ENCODE measurements at regions not wholly inside any gene's neighbourhood (a gene's known extent, or its start where the extent isn't known, plus 50 kb on each side); places are given as distances from the start of the nearest gene placed in this dataset.

DNA sequence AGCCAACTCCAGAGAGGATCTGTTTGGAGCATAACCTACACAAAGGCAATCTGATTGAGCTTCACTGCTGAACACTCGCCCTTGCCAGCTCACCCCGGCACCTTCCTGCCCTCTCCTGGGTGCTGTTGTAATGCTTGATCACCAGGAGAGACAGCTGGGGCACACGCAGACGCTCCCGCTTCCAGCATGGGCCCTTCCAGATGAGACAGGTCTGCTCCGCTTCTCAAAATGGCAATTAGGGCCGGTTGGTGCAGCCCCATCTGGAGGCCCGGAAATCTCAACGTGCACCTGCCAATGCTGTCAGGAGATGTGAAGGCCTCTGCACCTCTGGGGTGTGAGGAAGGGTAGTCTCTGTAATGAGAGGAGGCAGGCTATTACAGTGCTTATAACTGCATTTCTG is 206.1 kb downstream of the ABCC12 start:
- Mint-ChIP-seq H3K4me3 (no peak overlapping the region), H3K36me3 (no peaks in the 10 kb centered on the region), H3K9me3 (no peaks in the 10 kb centered on the region), H3K27ac (no peak overlapping the region), H3K27me3 (ENCODE audit: low read depth) (no peaks in the 10 kb centered on the region), H3K4me1 (no peaks in the 10 kb centered on the region)
- DNase-seq (ENCODE audit: low spot score in 2 of 2, unreplicated experiment in 2 of 2), result no peak
- TF ChIP-seq, protein P1, sequence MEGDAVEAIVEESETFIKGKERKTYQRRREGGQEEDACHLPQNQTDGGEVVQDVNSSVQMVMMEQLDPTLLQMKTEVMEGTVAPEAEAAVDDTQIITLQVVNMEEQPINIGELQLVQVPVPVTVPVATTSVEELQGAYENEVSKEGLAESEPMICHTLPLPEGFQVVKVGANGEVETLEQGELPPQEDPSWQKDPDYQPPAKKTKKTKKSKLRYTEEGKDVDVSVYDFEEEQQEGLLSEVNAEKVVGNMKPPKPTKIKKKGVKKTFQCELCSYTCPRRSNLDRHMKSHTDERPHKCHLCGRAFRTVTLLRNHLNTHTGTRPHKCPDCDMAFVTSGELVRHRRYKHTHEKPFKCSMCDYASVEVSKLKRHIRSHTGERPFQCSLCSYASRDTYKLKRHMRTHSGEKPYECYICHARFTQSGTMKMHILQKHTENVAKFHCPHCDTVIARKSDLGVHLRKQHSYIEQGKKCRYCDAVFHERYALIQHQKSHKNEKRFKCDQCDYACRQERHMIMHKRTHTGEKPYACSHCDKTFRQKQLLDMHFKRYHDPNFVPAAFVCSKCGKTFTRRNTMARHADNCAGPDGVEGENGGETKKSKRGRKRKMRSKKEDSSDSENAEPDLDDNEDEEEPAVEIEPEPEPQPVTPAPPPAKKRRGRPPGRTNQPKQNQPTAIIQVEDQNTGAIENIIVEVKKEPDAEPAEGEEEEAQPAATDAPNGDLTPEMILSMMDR (IDR thresholded peaks at IDR 0.05; ENCODE audit: unreplicated experiment), result no peak

DNA sequence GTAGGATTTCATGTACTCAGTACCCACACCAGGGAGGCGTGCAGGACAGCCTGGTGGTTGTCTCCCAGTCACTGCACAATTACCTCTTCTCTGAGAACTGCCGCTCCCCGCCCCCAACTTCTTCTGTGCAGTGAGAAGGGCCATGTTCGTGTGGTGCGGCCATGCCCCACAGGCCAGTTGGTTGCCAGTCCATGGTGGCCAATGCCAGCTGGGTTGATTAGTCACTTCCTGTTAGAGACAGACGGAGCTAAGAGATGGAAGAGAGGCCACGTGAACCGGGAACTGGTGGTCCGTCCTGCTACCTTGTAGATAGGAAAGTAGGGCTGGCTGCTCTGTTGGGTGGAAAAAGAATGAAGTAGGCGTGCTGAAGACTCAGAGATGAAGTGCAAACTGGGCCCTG is 206.5 kb downstream of the ABCC12 start:
- Mint-ChIP-seq H3K4me1 (no peaks in the 10 kb centered on the region), H3K36me3 (no peaks in the 10 kb centered on the region), H3K9me3 (no peaks in the 10 kb centered on the region), H3K4me3 (no peak overlapping the region), H3K27ac (no peak overlapping the region), H3K27me3 (ENCODE audit: low read depth) (no peaks in the 10 kb centered on the region)
- no peak for DNase-seq (ENCODE audit: low spot score in 2 of 2, unreplicated experiment in 2 of 2)
- TF ChIP-seq, protein P1 (IDR thresholded peaks at IDR 0.05; ENCODE audit: unreplicated experiment), result no peak

DNA sequence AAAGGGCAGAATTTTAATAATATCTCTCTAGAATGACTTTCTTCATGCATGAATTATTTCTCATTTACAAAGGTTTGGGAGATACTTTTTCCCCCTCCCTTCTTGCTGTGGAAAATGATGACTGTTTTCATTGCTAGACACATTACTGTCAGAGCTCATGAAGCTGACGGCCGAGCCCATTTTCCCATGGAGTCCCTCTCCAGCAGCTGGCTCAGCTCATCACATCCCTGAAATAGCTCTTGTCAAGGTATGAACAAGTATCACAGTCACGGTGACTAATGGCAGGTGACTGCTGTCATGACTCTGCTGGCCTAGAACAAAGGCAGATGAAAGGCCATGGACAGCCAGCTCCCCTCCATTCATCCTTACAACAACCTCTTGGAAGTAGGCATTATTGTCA is 208.1 kb downstream of the ABCC12 start:
- H3K27ac Mint-ChIP-seq, result no peak overlapping the region
- no peaks in the 10 kb centered on the region for H3K9me3 Mint-ChIP-seq
- H3K36me3 Mint-ChIP-seq, result no peaks in the 10 kb centered on the region
- H3K4me3 Mint-ChIP-seq, result no peak overlapping the region
- DNase-seq (ENCODE audit: low spot score in 2 of 2, unreplicated experiment in 2 of 2), result no peak
- TF ChIP-seq, protein P1 (IDR thresholded peaks at IDR 0.05; ENCODE audit: unreplicated experiment), result no peak
- H3K27me3 Mint-ChIP-seq (ENCODE audit: low read depth), result peaks cover 7% of the 10 kb centered on the region
- no peaks in the 10 kb centered on the region for H3K4me1 Mint-ChIP-seq

DNA sequence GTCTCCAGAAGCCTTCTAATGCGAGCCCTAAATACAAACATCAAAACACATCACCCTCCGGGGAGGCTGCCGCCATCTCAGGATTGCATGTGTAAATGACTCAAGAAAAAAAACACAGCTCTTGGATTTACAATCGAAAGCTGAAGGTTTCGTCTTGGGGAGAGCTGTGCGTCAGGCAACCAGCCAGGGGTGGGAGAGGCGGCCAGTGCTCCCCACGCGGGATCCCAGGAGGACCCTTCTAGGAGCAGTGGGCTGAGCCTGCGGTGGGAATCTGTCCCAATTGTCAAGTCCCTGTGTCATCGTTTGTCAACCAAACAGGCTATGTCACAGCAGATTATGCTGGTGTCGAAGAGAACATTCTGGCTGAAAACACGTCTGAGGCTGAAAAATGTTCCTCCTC is 209.7 kb downstream of the ABCC12 start:
- TF ChIP-seq, protein P1 (IDR thresholded peaks at IDR 0.05; ENCODE audit: unreplicated experiment), result no peak
- H3K27me3 Mint-ChIP-seq (ENCODE audit: low read depth), result peaks cover 7% of the 10 kb centered on the region
- H3K9me3 Mint-ChIP-seq, result no peaks in the 10 kb centered on the region
- H3K27ac Mint-ChIP-seq, result no peak overlapping the region
- no peak overlapping the region for H3K4me3 Mint-ChIP-seq
- no peaks in the 10 kb centered on the region for H3K36me3 Mint-ChIP-seq
- DNase-seq (ENCODE audit: low spot score in 2 of 2, unreplicated experiment in 2 of 2), result no peak
- no peaks in the 10 kb centered on the region for H3K4me1 Mint-ChIP-seq

DNA sequence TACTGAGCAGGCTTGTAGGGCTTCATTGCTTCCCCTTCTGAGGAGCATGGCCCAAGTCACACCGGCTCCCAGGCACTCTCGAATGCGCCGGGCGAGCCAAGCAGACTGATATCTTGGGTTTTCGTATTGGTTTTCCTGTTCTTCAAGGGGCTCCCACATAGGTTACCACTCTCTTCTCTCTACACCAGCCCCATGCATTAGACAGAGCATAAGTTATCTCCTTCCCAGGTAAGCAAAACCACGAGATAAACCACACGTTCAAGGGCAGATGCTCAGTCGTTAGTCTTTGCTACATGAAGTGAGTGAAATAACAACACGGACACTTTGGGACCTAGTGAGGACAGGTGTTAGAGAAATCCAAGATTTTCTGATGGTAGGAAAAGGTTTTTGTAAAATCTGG is 211.2 kb downstream of the ABCC12 start:
- H3K36me3 Mint-ChIP-seq, result no peaks in the 10 kb centered on the region
- TF ChIP-seq, protein P1 (IDR thresholded peaks at IDR 0.05; ENCODE audit: unreplicated experiment), result no peak
- H3K4me1 Mint-ChIP-seq, result no peaks in the 10 kb centered on the region
- no peaks in the 10 kb centered on the region for H3K9me3 Mint-ChIP-seq
- peaks cover 7% of the 10 kb centered on the region for H3K27me3 Mint-ChIP-seq (ENCODE audit: low read depth)
- no peak for DNase-seq (ENCODE audit: low spot score in 2 of 2, unreplicated experiment in 2 of 2)
- H3K27ac Mint-ChIP-seq, result no peak overlapping the region
- H3K4me3 Mint-ChIP-seq, result no peak overlapping the region

DNA sequence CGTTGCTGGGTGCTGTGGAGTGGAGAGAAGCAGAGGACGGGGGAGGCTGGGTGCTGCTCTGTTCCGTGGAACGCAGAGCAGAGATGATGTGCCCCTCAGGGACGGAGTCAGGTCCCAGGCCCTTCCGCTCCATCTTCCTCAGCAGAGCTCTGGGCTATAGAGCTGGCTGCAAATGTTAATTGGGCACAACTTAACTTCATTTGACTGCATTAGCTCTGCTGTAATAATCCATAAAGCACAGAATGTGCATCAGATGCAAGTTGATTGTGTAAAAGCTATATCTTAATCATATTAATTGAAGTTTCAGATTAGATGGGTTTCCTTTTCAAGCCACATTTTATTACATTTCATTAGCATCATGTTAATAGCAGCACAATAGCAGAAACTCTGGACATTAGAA is 212.6 kb downstream of the ABCC12 start:
- Mint-ChIP-seq H3K4me1 (no peaks in the 10 kb centered on the region), H3K9me3 (no peaks in the 10 kb centered on the region), H3K27me3 (ENCODE audit: low read depth) (peaks cover 7% of the 10 kb centered on the region), H3K27ac (no peak overlapping the region), H3K4me3 (no peak overlapping the region), H3K36me3 (no peaks in the 10 kb centered on the region)
- TF ChIP-seq, protein P1 (IDR thresholded peaks at IDR 0.05; ENCODE audit: unreplicated experiment), result no peak
- DNase-seq (ENCODE audit: low spot score in 2 of 2, unreplicated experiment in 2 of 2), result no peak
